Erythroblast (primary cell): ENCODE measurements at regions not wholly inside any gene's neighbourhood (a gene's known extent, or its start where the extent isn't known, plus 50 kb on each side); places are given as distances from the start of the nearest gene placed in this dataset.

Source experiments
- GATA1 ChIP-seq: IDR thresholded peaks from 2 replicates; pipeline ENCODE4 v1.6.1; 2011; ENCODE audit warnings: low read depth, mild to moderate bottlenecking, control low read depth, low read length, moderate library complexity
- POLR2A ChIP-seq: IDR thresholded peaks from 2 replicates; pipeline ENCODE4 v1.6.1; 2011; ENCODE audit warnings: mild to moderate bottlenecking, low read length

GRCh38 chr6:19968201-19968600 lies 131.0 kb downstream of the ID4 start:
- TF ChIP-seq POLR2A (no peak), GATA1 (no peak)
